ENCODE measurements at regions not wholly inside any gene's neighbourhood (a gene's known extent, or its start where the extent isn't known, plus 50 kb on each side); places are given as distances from the start of the nearest gene placed in this dataset.

DNA sequence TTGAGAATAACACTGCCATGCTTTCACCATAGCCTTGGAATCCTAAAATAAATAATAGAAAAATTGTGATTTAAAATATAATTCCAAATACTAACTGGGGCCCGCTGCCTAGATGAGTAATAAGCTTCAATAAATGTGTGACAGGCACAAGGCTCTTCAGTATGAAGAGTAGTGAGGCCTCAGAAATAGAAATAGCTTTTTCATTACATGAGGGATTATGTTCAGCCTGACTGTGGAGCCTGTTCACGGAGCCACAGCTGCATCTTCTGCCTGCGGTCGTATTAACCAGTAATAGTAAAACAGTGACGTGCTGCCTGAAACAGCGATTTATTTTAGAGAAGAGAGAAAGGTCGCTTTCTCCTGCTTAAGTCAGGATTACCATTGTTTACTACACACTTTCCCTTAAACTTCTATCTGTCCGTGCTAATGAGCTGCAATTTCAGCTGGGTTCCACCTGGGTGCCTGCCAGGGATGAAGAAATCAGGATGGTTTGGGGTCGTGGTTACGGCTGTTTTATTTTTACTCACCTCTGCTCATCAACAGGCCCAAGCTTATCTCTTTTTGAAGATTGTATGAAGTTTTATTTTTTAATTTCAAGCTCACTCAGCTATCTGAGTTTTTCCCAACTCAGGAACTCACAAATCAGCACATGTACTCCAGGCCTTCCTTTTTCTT lies 284.9 kb upstream of the WWC1 start:
- peak; percentile 19 for DNase-seq

DNA sequence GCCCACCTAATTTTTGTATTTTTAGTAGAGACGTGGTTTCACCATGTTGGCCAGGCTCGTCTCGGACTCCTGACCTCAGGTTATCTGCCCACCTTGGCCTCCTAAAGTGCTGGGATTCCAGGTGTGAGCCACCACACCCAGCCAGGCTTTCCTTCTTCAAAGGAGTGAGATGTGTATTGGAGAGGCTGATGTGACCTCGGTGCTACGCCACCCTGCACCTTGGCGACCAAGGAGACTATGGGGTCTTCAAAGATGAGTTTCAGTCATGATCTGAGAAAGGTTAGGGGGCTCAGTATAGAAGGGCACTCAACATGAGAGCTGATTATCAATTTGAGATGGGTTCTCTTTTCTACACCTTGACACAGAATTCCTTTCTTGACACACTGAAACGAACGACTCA lies 284.2 kb upstream of the WWC1 start:
- no peak for DNase-seq

DNA sequence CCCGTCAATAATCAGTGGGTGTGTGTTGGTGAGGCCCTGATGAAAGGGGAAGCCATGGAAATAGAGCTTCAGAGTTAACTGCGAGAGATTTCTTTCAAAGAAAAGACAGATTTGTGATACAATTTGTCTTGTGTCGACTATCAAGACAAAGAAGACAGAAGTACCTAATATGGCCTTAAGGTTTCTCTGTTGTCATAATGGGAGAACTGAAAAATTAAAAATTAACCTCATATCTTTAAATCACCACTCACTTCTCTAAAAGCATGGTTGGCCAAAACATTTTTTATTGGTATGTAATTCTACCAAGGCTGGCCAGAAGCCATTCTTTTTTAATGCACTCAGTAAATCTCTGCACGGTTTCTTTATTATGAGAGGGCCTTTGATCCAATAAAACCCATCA lies 282.9 kb upstream of the WWC1 start:
- DNase-seq = no peak

DNA sequence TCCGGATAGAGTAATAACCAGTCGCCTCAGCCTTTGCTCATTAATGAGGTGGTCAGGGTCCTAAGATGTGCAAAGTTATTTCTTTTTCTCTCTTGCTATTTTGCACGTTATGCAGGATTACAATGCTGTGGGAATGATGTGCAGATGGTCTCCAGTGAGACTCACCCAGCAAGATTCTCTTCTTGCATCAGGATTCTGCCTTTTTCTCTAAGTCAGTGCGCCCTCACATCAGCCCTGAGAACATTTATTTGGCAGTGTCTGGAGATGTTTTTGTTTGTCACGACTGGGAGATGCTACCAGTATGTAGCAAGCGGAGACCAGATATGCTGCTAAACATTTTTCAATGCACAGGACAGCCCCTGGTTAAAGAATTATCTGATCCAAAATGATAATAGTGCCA lies 280.3 kb upstream of the WWC1 start:
- DNase-seq = no peak

DNA sequence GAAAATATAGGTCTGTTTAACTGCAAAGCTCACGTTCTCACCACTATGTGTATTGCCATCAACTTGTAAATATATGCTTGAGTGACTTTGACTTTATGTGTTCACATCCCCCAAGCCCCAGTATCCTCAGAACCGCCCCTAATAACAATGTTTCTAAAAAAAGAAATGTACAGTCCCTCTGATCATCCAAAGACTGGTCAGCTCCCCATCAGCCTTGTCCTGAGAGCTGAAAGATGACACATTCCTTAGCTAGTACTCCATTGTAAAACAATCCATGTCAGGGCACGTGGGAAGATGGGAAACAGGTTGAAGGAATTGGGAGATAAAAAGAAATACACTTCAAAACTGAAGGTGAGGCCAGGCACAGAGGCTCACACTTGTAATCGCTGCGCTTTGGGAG lies 279.4 kb upstream of the WWC1 start:
- no peak for DNase-seq

DNA sequence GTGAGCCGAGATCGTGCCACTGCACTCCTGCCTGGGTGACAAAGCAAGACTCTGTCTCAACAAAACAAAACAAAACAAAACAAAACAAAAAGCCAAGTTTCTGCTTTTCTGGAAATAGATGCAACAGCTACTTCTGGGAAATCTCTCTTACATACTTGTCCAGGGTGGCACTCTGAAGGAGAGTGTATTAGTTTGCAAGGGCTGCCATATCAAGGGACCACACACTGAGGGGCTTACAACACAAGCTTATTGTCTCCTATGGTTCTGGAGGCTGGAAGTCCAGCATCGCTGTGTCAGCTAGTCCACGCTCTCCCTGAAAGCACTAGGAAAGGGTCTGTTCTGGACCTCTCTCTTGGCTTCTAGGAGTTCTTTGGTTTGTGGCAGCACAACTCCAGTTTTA lies 277.9 kb upstream of the WWC1 start:
- no peak for DNase-seq

DNA sequence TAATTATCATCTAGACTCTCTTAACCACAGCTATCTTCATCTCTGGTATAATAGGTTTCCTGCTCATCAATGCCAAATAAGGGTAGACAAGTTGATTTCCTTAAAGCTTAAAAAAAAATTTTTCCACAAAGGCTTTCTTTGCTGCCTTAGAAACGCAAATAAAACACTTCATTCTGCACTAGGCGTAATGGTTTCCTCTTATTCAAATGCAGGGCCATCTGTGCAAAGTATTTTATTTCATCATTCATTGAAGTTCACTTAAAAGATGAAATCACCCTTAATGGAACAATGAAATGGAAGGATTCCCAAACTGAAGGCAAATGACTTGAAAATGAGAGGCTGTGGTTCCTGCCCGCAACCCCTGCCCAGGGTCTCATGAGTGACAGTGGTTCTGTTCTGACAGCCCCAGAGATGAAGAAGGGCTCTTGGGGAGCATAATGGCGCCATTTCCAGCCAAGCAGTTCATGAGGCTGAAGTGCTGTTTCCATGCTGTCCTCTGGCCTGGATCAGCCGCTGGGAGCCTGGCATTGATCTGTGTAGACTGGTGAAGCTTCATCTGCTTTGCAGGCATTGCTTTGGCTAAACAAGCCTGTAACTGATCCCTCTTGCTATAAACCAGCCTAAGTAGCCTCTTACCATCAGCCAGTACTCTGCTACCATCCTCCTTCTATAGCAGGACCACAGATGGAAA lies 276.9 kb upstream of the WWC1 start:
- DNase-seq = no peak

DNA sequence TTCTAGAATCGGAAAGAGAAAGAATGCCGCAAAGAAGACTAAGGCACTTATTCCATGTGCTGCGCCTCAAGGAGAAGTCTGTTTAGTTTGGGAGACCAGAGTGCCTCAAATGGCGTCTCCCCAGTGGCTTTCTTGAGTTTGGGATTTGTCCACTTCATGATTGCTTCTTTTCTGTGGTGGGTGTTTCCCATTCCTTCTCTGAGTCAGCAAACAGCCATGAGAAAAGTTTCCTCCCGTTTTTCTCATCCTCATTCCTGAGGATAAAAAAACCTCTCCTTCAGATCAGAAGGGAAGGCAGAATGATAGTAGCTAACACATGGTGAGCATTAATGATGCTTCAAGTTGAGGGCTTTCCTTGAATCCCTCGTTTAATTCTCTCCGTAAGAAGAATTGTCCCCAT lies 275.9 kb upstream of the WWC1 start:
- no peak for DNase-seq

DNA sequence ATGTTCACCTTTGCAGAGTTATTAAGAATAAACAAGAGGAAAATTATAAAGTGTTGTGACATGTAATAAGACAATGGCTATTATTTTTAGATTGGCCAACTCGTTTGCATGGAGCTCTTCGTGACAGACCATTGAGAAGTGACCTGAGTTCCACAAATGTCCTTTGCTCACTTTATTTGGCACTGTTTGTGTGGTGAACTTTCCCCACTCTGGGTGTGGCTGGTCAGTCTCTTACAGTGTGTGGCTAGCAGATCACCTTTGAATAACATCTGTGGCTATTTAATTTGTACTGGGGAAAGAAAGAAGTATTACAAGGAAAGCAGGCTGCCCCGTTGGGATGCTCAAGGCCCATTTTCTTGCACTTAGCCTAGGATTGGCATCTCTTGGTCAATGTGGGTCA lies 274.1 kb upstream of the WWC1 start:
- no peak for DNase-seq

DNA sequence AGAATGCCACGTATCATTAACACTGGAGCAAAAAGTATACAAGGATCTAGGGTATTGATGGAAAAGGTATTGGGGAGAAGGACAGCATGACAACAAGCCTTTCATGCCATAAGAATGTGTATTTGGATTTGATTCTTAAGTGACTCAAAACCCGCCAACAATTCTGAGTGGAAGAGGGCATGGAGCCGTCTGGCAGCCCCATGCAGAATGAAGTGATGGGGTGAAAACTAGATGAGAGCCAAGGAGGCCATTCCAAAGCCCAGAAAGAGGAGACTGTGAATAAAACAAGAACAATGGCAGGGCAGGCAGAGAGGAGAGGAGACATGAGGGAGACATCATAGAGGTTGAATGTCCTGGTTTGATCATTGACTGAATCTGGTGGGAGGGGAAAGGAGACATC lies 272.3 kb upstream of the WWC1 start:
- no peak for DNase-seq

DNA sequence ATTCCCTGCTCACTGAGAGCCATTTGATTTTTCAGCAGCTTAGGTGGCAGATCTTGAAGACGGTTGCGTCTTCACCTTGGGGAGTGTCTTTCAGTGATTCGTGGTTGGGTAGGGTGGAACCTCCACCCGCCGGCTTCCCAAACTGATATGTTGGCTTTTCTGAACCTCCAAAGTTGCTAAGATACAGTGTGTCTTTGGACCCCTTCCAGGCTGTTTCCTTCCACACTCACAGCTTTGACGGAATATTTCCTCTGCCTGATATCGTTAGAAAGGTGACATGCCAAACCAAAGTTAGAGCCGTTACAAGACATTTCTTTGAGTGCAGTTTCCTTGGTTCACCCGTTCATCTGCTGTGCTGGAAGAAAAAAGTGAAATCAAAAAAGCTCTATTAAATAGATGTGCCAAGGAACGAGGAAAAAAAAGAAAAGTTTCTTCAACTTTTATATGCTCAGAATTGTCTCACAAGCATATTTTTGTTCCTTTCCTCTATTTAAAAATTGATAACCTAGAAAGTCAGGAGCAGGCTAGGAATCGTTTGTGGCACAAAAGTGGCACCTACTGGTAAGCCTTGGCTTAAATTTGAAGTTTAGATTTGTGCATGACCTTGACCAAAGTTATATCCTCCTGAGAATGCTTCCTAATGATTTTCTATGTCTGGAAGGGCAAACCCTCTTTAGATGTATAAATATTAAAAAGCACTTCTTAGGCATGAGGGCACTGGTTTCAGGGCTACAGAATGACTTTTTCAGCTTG lies 270.7 kb upstream of the WWC1 start:
- DNase-seq = no peak

DNA sequence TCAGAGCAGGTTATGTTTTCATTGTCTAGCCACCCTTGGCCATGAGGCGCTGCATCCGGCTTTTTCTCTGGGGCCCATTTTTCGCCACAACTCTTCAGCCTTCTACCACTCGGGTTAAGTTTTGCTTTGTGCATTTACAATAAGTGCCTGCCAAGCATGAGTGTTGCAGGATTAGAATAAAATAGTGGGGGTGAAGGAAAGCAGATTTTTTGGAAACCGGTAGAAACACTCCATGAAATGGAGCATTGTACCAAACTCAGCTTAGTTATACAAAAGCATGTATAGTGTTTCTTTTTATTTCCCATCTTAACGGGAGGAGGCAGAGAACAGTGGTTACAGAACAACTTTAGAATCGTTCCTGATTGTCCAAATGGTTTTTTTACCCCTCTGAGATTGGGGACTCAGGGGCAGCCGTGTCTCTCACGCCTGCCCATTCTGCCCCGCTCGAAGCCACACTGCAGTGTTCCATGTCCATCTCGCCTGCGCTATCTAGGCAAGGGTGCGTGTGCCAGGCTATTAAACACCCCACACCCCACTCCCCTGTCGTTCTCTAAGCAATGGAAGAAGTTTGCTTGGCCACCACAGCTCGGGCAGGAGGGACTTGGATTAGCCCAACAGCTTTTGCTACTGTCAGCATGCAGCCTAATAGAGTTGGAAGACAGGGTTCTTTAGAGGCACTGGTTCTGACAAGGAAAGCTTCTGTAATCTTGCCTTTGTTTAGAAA lies 268.8 kb upstream of the WWC1 start:
- no peak for DNase-seq

DNA sequence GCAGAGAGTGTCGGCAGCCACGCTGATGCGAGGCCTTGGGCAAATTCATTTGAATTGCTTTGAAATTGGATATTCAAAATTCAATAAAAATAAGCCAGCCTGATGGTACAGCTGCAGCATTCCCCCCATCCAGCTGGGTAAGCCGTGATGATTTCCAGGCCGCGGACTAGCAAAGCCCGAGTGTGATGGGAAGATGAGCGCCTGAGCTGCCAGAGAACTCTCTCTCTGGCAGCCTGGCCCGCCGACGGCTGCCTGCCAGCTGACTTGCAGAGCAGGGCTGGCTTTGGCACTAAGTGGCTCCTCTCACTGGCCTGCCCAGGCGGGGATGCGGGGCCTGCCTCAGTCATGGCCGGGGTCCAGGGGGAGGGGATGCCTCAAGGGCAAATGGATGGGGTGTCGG lies 268.3 kb upstream of the WWC1 start:
- DNase-seq = peak; percentile 93

DNA sequence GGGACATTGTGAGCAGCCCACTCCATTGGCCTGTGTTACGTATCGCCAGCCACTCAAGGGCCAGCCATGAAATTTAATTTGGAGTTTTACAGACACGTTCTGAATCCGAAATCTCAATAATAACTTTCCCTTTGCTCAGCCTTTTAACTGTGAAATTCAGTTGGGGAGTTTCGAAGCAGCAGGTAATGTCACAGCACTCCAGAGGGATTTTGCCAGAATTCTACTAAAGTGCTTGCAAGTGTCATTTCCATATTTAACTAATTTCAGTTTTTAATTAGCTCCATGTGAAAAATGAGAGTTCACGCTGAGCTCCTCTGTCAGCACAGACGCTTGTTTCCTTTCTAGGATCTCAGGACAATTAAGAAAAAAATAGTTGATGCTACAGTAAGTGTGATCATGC lies 267.1 kb upstream of the WWC1 start:
- no peak for DNase-seq

DNA sequence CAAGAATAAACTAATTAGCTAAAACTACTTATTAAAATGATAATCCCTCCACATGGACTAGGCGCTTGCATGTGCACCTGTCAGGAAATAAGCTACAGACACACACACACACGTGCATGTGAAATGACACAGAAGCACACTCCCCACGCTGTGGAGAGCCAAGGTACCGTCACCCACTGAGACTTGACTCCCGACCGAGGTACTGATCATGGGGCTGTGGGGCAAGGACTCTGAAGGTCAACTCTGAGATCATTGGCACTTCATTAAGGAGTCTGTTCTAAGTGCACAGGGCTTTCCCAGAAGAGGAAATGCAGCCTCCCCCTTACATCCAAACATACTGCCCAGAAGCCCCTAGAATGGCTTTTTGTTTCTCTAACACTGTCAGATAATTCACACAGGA lies 264.4 kb upstream of the WWC1 start:
- no peak for DNase-seq

DNA sequence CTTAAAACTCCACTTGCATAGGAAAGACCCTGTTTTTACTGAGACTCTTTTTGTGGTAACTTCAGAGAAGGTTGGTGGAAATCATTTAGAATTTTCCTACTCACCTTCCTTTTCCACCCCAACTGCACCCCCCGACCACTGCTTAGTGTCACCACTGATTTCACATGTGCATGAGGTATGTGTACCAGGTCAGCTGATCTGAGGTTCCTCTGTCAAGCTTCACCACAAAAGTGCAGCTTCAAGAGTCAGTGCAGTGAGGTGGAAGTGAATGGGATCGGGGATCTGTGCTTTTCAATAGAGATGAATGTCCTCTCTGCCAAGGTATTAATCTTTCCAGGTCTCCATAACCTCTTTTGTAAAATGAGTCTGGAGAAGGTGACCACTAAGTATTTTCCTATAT lies 260.5 kb upstream of the WWC1 start:
- no peak for DNase-seq

DNA sequence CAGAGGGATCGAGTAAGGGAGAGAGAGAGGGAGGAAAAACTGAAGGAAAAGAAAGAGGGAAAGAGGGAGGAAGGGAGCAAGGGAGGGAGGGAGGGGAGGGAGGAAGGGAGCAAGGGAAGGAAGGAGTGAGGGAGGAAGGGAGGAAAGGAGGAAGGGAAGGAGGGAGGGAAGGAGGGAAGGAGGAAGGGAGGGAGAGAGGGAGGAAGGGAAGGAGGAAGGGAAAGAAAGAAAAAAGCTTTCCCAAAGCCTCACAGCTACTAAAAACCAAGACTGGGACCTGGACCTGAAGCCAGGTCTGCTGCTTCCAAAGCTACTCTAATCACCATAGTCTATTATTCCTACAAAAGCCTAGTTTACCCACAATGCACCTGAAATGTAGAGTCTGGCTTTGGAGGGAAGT lies 259.8 kb upstream of the WWC1 start:
- no peak for DNase-seq

DNA sequence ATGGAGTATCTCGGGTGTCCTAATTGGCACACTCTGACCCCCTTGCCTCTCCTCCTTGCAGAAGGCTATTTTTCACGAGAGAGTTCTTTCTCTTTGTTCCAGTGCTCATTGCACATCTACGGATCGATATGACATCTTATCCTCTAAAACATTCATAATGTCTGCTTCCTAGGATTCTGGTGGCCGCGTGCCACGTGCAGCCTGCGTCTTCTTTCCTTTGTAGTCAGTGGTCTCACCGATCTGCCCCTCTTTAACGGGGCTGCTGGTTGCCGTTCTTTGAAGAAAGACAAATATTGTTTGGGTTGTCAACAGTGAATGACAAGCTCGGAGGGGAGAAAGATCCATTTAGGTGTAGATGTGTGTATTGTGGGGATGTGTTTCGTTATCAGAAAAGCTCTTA lies 252.4 kb upstream of the WWC1 start:
- no peak for DNase-seq

DNA sequence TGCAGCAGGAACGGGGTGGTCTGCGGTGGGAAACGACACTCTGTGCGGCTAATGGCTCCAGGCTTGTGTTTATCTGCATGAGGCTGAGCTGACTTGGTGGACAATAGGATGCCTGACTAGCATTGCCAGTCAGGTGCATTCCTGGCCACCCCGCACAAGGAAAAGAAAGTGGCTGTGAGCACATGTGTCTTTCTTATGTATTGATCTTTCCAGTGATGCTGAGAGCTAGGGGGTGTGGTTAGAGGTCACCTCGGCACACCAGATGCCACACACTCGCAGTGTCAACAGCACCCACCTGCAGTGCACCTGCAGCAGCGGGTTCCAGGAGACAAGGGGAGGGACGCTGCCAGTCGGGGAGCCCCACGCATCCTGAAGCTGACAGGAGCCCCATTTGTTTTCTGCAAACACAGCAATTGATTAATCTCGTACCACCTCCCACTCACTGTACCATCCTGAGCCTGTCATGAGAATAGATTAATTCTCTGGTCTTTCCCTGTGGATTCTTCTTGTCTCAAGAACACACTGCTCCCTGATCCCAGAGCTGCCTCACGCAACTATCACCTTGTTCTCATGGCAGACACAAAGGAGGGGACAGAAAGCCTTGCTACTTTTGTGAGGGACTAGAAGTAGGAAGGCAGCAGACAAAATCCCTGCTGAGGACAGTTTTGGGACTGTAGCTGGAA lies 251.7 kb upstream of the WWC1 start:
- no peak for DNase-seq

DNA sequence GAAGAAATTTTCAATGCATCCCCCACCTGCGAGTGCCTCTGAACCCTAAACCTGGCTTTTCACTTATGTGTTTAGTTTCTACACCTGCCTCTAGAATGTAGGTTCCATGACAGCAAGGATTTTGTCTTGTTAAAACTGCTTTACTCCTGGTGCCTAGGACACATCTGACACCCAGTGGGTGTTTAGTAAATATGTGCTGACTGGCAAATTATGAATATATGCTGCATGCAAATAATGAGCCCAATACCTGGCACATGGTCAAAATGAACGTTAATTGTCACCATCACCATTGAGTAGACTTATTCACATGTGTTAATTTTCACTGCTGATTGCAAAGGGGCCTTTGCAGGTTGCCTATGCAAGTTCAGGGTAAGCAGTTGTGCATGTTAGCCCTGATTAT lies 249.9 kb upstream of the WWC1 start:
- no peak for DNase-seq

DNA sequence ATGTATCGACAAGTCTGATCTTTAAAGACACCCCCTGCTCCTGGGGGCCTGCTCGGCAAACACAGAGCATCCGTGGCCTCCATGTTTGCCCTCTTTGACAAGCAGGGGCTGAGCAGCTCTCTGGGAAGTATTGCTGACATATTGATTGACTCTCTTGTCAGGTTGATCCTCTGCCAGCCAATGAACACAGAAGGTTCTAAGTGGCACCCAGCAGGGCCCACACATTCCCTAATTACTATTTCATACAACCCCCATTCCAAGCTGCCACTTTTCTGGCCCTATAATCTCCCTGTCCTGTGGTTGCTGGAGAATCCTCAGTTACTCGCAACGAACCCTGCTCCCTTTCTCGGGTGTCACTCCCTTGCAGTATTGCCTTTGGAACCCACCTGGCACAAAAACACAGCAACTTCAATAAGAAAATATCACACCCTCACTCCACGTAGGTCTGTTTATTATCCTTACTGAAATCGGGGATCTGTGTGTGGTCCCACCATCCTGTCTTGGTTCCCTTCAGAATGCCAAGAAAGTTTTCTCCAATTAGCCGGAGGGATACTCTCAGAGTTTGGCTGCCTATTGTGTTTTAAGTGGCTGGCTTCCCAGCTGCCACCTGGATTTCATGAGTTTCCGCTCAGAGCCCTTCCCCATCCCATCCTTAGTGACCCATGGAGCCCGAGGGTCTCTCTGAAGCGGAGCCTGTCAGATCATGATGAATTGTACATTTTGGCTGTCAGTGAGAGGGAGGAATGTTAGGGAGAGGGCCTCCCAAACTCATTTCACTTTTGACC lies 249.0 kb upstream of the WWC1 start:
- DNase-seq = peak; percentile 75

DNA sequence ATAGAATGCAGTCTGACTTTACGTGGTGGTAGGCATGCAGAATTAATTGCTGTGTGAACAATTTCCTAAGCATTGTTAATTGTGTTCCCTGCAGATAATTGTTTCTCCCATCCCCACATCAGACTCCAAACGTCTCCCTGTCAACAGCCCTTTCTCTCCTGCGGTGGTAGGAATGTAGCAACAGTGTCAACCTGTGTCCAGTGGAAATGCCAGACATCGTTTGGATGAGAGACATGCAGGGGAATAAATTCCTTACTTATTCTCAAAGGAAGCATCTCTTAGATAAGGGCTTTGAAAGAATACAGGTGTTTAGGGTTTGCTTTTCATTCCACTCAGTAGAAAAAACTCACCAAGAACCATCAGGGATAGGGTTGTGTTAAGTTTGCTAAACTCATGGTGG lies 245.3 kb upstream of the WWC1 start:
- DNase-seq = no peak
